ENCODE measurements at regions not wholly inside any gene's neighbourhood (a gene's known extent, or its start where the extent isn't known, plus 50 kb on each side); places are given as distances from the start of the nearest gene placed in this dataset.

GRCh38 chr7:46841248-46841647 is 740.7 kb downstream of the TNS3 start:
- TF ChIP-seq, protein P1, sequence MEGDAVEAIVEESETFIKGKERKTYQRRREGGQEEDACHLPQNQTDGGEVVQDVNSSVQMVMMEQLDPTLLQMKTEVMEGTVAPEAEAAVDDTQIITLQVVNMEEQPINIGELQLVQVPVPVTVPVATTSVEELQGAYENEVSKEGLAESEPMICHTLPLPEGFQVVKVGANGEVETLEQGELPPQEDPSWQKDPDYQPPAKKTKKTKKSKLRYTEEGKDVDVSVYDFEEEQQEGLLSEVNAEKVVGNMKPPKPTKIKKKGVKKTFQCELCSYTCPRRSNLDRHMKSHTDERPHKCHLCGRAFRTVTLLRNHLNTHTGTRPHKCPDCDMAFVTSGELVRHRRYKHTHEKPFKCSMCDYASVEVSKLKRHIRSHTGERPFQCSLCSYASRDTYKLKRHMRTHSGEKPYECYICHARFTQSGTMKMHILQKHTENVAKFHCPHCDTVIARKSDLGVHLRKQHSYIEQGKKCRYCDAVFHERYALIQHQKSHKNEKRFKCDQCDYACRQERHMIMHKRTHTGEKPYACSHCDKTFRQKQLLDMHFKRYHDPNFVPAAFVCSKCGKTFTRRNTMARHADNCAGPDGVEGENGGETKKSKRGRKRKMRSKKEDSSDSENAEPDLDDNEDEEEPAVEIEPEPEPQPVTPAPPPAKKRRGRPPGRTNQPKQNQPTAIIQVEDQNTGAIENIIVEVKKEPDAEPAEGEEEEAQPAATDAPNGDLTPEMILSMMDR (IDR thresholded peaks at IDR 0.05) = no peak
- no peak for TF ChIP-seq POLR2A (IDR thresholded peaks at IDR 0.05)
